GM20000 (cell line): ENCODE measurements at regions not wholly inside any gene's neighbourhood (a gene's known extent, or its start where the extent isn't known, plus 50 kb on each side); places are given as distances from the start of the nearest gene placed in this dataset.

Source experiments
- DNase-seq: peaks from one replicate; pipeline ENCODE4 v3.0.0; 2012; ENCODE audit warnings: low spot score
- TF ChIP-seq, protein P1 (sequence below): IDR thresholded peaks from 2 replicates; pipeline ENCODE4 v1.5.1; 2012; ENCODE audit warnings: mild to moderate bottlenecking, control low read depth; ENCODE audit errors: extremely low read depth, missing control alignments

DNA sequence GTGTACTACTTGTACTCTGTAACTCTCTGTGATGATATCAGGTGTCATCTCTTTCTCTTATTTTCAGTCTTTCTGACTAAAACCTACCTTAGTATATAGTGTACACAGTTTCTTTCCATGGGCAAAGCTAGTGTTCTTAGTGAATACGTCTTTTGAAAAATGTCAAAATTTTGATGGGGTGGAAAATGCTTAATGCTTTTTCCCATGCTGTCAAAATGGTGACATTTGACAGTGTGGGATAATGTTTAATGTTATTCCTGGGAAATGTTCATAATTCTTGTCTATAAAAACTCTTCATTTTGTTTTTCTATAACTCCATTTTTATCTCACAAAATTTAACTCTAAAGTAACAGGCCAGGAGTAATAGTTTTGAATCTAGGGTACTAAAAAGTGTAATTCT is 742.7 kb upstream of the FOXG1 start:
- TF ChIP-seq, protein P1, sequence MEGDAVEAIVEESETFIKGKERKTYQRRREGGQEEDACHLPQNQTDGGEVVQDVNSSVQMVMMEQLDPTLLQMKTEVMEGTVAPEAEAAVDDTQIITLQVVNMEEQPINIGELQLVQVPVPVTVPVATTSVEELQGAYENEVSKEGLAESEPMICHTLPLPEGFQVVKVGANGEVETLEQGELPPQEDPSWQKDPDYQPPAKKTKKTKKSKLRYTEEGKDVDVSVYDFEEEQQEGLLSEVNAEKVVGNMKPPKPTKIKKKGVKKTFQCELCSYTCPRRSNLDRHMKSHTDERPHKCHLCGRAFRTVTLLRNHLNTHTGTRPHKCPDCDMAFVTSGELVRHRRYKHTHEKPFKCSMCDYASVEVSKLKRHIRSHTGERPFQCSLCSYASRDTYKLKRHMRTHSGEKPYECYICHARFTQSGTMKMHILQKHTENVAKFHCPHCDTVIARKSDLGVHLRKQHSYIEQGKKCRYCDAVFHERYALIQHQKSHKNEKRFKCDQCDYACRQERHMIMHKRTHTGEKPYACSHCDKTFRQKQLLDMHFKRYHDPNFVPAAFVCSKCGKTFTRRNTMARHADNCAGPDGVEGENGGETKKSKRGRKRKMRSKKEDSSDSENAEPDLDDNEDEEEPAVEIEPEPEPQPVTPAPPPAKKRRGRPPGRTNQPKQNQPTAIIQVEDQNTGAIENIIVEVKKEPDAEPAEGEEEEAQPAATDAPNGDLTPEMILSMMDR: no peak
- no peak for DNase-seq

DNA sequence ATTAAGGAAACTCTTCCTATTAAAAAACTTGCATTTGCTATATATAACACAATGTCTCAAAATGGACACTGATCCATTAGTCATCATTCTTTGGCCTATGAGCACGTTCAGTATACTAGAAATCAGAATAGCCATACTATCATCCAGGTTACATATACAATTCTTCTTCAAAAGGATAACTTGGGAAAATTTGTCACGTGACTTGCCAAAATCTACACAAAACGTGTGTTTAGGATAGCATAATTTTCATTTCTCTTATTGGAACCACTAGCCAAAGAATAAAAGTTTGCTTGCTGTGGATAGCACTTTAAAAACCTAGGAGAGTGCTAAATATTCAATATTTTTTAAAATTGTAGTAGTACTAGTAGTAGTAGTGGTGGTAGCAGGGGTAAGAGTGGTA is 714.3 kb upstream of the FOXG1 start:
- TF ChIP-seq, protein P1: no peak
- no peak for DNase-seq

GRCh38 chr14:28055008-28055407 is 711.6 kb upstream of the FOXG1 start:
- TF ChIP-seq, protein P1: no peak
- DNase-seq: no peak

- DNase-seq: peak; percentile 1
- TF ChIP-seq, protein P1: no peak
These were observed 709.0 kb upstream of the FOXG1 start for GRCh38 chr14:28057359-28058296.

DNA sequence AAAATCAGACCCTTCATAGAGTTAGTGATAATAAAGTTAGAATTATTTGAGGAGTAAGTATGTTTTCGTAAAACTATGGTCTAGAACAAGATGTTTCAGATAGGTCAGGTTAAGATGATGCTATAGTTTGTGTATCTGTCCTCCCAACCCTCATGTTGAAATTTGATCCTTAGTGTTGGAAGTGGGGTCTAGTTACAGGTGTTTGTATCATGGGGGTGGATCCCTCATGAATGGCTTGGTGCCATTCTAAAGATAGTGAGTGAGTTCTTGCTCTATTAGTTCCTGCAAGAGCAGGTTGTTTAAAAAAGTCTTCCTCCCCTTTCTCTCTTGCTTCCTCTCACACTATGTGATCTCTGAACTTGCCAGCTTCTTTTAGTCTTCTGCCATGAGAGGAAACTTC is 707.3 kb upstream of the FOXG1 start:
- no peak for DNase-seq
- TF ChIP-seq, protein P1: no peak

- no peak for DNase-seq
- TF ChIP-seq, protein P1: no peak
These were observed 705.6 kb upstream of the FOXG1 start for GRCh38 chr14:28061006-28061405.

DNA sequence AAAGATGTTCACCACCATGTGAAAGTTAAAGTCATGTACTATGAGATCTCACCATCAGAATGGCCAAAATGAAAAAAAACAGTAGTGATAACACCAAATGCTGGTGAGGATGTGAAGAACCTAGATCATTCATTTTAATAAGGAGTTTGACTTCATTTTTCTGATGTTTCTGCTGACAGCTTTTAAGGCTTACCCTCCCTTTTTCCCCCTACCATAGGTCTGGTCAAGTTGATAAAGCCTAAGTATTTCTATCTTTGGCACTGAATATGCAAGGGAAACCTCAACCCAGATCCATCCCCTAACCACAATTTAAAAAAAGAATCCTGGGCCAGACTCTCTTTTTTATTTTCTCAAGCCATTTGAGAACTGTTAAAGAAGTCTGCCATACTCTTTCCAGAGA is 689.6 kb upstream of the FOXG1 start:
- no peak for DNase-seq
- TF ChIP-seq, protein P1: no peak
